Upper lobe of left lung (tissue), 4 donors: ENCODE measurements at regions not wholly inside any gene's neighbourhood (a gene's known extent, or its start where the extent isn't known, plus 50 kb on each side); places are given as distances from the start of the nearest gene placed in this dataset.

Experiments used
- EP300 ChIP-seq, 4 donors: sonication (generic); formaldehyde crosslinking; IDR thresholded peaks; one replicate each; pipeline ENCODE4 v1.5.1; 2017; ENCODE audit warnings: antibody characterized with exemption in 4 of 4, control low read depth in 2 of 4
- POLR2A ChIP-seq, 4 donors: fragments of 450-650 bp; IDR thresholded peaks; one replicate each; pipeline ENCODE4 v1.5.1; 2016 to 2017; ENCODE audit warnings: antibody characterized with exemption in 4 of 4, mild to moderate bottlenecking in 2 of 4
- POLR2AphosphoS5 ChIP-seq, 2 donors: sonication (generic); formaldehyde crosslinking; IDR thresholded peaks; one replicate each; pipeline ENCODE4 v1.5.1; 2017; ENCODE audit warnings: antibody characterized with exemption in 2 of 2
- TF ChIP-seq, protein P1 (sequence below), 6 experiments: fragments of 450-650 bp in 4 of 6; fragments of 200-600 bp in 2 of 6; sonication (generic) in 2 of 6; IDR thresholded peaks; one replicate each; pipeline ENCODE4 v1.5.1; 2016 to 2019; ENCODE audit warnings: antibody characterized with exemption in 6 of 6

DNA sequence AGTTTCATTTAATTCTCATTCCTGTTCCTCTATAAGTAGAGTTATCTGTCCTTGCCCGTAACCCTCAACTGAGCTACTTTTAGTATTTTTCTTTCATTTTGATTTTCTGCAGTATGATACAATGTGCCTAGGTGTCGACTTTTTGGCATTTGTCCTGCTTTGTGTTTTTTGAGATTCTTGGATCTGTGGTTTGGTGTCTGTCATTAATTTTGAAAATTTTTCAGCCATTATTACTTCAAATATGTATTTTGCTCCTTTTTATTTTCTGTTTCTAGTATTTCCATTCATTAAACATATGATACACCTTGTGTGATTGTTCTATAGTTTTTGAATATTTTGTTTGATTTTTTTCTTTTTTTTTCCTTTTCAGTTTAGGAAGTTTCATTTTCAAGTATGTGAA lies 598.9 kb downstream of the SPOCK3 start:
- TF ChIP-seq, protein P1, sequence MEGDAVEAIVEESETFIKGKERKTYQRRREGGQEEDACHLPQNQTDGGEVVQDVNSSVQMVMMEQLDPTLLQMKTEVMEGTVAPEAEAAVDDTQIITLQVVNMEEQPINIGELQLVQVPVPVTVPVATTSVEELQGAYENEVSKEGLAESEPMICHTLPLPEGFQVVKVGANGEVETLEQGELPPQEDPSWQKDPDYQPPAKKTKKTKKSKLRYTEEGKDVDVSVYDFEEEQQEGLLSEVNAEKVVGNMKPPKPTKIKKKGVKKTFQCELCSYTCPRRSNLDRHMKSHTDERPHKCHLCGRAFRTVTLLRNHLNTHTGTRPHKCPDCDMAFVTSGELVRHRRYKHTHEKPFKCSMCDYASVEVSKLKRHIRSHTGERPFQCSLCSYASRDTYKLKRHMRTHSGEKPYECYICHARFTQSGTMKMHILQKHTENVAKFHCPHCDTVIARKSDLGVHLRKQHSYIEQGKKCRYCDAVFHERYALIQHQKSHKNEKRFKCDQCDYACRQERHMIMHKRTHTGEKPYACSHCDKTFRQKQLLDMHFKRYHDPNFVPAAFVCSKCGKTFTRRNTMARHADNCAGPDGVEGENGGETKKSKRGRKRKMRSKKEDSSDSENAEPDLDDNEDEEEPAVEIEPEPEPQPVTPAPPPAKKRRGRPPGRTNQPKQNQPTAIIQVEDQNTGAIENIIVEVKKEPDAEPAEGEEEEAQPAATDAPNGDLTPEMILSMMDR (IDR thresholded peaks at IDR 0.05): no peak
- no peak for TF ChIP-seq POLR2A (IDR thresholded peaks at IDR 0.05)
- no peak for TF ChIP-seq EP300 (IDR thresholded peaks at IDR 0.05)
- TF ChIP-seq POLR2AphosphoS5 (IDR thresholded peaks at IDR 0.05): no peak
